DMS79 treated with DMSO at 0.1 percent for 48 hours (cell line): ENCODE measurements at regions not wholly inside any gene's neighbourhood (a gene's known extent, or its start where the extent isn't known, plus 50 kb on each side); places are given as distances from the start of the nearest gene placed in this dataset.

Source experiments
- DNase-seq: peaks from one replicate; lab custom pipeline; 2025; lab: John Stamatoyannopoulos, UW

DNA sequence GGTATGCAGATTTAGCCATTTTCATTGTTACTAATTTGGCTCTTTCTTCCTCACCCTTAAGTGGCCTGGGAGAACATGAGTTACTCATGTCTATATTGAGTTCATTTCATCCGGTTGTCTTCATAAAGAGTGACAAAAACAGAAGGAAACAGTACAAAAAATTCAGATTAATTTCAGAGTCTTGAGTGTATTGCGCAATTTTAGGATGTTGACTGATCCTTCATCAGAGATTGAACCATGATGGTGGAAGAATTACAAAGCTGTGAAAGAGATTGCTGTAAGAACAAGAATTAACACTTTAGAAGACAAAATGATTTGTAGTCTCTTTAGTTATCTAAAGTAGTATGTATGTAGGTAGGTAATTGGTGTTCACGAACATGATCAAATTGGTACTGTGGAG lies 194.0 kb upstream of the PPP1R3A start:
- no peak for DNase-seq

DNA sequence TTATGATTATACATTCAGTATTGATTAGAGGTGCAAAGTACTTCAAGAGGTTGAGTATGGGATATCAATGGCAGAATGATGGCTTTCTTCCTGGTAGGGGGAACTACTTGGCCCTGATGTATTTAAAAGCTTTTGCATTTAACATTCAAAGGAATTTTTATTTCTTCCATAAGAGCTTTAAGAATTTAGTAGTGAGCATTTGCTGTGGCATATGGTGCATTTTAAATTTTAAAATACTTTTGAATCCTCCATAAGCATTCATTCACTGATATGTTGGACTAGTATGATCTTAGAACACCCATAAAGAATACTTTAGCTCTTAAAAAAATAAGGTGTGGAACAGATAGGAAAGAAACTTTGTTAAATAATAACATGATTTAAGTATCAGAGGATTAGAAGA lies 191.9 kb upstream of the PPP1R3A start:
- DNase-seq: no peak

DNA sequence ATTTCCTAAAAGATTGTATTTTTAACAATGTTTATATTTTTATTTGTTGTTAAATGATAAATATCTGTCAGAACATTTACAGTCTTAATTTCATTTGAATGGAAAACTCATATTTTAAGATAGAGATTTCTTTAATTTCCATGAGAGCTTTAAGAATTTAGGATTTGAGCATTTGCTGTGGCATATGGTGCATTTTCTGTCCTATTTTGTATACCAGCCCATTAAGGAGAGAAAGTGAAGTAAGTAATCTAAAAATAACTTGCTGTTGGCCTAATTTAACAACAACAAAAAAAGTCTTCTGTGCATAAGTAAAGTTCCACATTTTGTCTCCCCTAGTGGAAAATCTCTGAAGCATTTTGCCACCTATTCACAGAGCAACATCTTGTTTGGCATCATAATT lies 190.9 kb upstream of the PPP1R3A start:
- no peak for DNase-seq

DNA sequence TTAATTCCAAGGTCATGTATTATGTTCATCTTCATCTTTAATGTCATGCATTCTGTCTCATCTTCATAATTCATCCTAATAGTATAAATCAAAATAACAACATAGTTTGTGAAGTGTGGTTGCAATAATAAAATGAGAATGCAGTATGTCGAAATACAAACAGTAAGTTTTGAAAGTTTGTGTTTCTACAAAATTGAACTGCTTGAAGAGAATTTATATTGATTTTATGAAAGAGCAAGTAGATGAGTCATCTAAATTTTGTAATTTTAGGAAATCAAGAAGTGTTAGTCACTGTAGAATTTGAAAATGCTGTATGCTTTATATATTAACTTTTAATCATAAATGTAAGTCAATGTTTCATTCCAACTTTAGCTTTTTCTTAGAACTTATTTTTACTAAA lies 190.5 kb upstream of the PPP1R3A start:
- DNase-seq: no peak

DNA sequence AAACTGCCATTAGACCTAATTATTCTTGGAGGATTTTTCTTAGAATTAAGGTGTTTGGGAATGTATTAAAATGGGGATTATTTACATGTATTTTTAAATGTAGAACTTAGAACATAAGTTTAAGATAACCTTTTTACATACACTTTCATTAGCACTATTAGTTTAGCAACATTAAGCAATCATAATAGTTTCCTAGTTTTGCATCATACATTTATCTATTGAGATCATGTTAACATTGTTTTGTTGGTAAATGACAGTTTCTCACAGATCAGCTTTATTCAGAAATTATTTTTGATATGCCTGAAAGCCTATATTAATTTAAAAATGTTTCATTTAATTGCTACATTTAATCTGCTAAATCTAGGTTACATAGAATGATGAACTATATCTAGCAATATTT lies 189.7 kb upstream of the PPP1R3A start:
- no peak for DNase-seq

DNA sequence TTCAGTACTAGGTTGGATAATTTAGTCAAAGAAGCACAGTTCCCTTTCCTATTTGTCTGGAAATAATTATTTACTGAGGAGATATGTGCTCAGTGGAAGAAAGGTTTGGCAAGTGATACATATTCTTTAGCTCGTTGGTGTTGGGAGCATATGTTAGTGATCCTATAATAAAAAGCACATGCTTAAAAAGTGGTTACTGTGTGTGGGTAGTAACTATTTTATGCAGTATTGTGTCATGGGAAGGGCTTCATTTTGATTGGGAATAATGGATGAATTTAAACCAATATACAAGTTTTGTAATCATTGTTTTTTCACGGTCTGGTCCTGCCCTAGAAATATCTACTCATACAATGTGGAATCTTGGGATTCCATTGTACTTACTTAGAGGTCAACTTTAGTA lies 188.7 kb upstream of the PPP1R3A start:
- DNase-seq: no peak

DNA sequence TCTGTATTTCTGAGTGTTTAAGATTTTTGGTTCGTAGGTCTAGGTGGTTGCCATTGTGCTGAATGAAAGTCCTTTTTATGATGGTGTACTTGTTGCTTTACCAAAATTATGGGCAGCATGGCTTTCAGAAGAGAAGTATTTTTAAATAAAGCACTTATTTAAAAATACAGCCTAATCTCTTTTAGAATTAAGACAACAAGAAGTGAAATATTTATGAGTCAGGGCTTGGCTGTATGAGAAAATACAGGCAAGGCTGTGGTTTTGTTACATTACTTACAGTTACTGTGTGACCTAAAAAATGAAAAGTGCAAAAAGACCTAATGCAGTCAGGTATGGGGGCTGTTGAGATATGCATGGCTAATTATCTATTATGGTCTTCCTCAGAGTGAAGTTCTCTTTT lies 185.2 kb upstream of the PPP1R3A start:
- DNase-seq: no peak

DNA sequence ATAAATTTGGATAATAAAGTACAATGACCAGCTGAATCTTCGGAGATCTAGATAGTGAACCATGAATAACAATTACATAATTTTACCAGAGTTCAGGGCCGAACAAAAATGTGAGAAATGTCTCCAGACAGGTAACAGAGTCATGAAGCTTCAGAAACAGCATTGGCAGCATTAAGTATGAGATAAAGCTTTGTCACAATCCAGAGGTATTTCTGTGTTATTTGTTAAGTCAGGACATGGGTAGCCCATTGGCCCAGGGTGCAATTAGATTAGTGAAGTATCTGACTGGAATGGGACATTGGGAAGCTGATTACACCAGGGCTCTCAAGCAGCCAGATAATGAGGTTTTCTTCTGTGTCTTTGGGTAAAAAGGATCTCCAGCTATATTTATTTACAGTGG lies 184.2 kb upstream of the PPP1R3A start:
- DNase-seq: no peak

DNA sequence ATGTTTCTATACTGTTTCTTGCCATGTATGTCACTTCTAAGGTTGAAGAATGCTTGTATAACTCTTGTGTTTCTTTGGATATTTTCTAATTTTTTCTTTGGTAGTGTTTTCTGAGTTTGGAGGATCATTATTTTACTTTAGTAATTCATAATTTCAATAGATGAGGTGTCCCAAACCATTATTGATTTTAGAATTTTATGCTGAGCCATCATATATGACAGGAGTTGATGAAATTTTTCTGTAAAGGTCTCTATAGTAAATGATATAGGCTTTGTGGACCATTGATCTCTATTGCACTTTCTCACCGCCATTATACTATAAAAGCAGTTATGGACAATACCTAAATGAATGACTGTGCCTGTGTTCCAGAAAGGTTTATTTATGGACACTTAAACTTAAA lies 183.3 kb upstream of the PPP1R3A start:
- no peak for DNase-seq

DNA sequence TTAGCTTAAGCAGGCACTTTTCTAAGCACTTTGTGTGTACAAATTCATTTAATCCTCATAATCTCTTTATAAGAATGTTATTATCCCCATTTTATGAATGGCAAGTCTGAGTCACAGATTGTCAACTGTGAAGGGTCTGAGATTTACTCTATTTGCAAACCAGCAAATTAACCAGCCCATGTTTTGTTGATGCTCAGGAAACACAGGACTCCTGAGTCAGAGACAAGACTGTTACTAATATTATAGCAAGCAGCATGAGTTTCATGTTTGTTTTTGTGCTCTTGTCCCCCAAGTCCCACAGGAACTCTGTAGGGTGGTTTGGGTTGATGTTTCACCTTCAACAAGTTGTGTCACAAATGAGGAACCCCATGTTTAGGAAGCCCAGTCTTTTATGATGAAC lies 182.0 kb upstream of the PPP1R3A start:
- no peak for DNase-seq

DNA sequence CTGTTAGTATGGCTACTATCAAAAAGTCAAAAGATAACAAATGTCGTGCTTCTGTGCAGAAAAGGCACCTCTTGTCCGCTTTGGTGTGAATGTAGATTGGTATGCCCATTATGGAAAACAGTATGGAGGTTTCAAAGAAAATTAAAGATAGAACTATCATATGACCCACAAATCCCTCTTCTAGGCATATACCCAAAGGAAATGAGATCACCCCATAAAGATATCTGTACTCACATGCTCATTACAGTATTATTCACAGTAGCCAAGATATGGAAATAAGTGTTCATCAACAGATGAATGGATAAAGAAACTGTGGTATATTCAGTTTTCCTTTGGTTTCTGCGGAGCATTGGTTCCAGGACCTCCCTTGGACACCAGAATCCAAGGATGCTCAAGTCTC lies 180.5 kb upstream of the PPP1R3A start:
- no peak for DNase-seq

DNA sequence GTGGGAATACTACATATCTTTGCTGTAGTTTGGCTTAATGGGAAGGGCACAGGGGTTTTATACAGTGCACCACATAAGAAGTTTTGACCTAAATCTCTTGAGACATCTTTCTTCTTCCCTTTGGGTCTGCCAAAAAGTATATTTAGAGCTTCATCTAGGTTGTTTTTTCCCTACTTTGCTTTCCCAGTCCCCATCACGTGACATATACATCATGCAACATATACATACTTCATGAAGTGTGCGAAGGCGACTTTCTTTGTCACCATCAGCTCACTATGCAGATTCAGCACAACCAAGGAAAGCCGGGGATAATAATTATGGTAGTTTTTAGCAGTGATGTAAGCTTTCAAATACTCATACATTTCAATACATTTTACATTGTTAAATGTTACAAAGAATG lies 177.1 kb upstream of the PPP1R3A start:
- no peak for DNase-seq

DNA sequence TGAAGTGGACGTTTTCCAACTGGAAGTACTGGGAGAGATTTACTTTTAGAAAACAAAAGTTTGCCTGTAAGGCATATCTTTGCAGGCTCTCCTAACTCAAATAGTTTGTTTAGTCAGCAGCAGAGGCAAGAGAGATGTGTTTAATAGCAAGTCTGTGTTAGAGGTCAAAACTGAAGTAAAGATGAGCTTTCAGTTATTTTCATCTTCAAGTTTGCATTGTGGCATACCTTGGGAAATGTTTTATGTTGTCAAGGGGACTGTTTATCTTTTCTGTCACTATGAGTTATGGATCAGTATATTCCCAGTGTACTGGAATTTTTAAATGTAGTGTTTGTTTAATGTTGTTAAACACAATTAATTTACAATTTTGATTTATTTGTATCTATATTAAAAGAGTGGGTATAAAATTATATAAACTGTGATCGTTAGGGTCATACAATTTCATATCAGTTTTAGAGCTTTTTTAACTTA lies 169.7 kb upstream of the PPP1R3A start:
- DNase-seq: no peak

DNA sequence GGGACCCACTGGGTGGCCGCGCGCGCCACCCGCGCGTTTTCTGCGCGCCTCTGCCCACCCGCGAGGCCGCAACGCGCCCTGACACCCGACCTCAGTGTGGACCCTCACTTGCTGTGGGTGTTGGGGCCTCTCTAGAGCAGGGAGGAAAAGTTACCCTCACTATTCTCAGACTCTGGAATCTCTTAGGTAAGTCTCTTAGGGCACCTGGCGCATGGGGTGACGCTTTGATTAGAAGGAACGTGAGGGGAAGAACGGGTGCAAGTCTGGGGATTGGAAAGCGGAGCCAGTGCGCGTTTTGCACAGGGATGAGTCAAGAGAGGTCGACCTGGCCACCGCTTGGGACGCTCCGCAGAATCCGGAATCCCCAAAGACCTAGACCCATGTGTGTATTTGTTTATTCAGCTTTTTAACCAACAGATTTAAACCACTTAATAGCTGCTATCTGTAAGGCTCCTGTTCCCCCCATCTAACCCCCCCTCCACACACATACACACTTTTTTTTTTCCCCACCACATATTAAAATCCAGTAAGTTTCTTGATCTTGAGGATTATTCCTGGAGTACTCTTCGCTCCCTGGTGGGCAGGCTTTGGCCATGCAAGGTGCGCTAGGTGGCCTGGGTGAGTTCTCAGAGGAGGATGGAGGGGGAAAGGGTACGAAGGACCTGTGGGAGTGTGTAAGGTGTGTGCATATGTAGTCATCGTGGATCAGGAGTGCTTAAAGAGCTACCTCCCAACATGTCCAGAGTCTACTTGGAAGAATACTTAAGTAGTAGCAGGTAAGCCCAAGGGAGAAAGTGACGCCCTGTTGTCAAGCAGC lies 169.1 kb upstream of the PPP1R3A start:
- no peak for DNase-seq

DNA sequence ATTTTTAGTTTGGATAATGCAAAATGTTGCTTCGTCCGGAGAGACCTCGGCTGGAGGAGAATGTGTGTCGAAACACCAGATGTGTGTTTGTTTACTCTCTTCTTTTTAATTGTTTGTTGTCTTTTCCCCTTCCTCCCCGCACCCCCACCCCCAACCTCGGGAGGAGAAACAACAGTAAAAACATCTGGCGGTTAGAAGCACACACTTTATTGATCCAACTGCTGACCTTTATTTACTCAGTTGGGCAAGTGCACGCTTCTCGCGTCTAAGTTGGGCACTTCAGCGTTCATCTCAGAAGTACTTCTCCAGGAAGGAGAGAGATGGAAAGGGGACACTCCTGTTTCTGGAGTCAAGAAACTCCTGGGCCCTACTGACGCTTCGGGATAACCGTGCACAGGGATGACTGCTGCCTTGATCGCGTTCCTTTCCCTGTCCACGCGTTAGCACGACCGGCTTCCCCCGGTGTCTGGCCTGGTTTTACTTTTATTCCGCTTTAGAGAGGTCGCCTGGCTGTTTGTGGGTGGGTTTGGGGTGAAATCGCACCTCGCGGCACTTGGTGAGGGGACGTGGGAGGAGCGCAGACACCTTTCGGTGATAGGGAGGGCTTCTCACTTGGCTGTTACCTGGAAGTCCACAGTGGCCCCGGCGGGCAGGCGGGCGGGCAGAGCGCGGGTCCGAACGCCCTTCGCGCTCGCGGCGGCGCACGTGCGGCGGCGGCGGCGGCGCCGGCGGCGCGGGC lies 168.3 kb upstream of the PPP1R3A start:
- peak; percentile 4 for DNase-seq

DNA sequence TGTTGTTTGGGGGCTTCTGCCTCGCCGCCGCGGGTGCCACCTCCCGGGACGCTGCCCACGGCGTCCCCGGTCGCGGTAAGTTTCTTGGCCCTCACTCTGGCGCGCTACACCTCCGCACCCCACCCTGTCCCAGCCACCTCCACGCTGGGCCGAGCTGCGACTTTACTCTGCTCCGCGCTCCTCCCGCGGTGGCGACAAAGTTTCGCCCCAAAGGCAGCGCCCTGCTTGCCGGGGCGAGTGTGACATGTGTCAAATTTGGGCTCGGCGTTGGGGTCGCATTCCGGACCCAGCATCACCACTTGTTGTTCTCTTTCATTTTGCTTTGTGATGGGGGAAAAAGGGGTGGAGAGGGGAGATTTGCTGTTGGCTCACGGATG lies 167.7 kb upstream of the PPP1R3A start:
- DNase-seq: no peak

DNA sequence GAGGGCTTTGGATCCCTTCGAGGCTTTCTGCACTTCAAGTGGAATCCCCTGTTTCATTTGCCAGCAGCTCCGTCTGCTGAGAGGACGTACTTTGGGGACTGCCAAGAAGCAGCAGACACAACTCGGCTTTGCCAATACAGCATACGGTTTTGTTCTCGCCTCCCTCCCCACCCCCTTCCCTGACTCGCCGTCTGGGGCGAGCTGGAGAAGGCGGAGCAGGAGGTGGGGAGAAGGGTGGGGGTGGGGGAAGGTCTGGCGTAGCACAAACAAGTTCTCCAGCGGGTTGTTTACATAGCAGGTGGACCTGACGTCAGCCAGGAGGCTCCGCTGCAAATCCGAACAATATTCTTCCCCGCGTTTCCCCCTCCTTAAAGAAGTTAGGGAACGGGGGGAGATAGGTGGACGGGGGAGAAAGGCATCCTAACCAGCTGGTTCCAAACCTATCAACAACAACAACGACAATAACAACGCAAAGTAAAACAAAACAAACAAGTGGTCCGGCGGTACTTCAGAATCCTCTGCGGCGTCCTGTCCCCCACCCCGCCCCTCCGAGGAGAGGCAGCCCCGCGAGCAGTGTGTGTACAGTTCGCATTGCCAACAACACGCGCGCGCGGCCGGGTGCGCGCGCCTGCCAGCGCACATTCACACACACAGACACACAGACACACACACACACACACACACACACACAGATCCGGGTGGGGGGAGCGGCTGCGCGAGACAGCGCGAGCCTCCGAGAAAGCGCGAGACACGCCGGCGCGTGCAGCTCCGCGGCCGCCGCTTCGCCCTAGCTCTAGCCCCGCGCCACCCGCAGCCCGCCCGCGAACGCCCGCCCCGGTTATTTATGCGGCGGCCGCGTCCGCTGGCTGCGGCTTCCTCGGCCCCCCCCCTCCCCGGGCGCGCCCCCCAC lies 167.0 kb upstream of the PPP1R3A start:
- DNase-seq: peak; percentile 40

DNA sequence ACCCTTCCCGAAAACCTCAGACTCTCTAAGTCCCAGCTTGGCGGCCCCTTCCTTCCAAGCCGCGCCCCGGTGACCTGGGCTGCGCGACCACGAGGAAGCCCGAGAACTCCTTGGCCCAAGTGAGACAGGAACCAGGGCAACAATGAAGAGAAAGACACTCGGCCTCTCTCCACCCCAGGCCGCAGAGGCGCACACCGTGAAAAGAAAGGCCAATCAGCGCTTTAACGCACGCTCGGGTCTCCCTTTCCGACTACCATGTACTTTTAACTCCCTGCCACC lies 166.4 kb upstream of the PPP1R3A start:
- no peak for DNase-seq

DNA sequence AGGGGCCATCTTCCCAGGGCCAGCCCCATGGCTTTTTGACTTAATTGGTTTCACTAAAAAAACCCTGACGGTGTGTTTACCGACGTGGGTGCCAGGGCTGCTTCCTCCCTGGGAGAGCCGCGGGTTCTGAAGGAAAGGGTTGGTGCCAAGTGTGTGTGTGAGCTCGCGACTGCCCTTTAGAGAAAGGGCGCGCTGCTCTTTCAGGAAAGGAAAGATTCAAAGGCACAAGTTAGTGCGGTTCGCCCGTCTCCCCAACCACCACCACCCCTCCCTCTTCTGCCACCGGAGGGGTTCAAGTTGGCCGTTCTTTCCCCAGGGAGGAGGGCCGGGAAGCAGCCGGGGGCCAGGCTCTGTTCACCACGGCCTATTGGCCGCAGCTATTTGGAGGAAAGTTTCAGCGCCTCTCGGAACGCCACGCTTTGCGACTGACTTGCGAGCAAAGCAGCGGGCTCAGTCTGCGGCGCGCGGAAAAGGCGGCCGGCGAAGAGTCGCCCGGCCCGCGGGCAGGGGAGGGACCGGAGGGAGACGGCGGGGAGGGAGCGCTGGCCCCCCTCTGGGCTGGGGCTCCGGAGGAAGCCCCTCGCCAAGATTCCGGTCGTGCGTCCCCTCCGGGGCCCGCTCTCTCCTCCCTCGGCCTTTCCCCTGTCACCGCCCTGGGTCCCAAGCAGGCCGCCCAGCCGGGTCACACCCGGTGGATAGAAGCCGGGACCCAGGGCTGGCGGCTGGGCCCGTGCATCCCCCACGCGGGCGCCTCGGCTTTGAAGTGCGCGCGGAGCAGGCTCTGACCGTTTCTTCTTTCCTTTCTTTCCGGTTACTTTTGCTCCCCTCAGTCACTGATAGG lies 165.9 kb upstream of the PPP1R3A start:
- DNase-seq: no peak

DNA sequence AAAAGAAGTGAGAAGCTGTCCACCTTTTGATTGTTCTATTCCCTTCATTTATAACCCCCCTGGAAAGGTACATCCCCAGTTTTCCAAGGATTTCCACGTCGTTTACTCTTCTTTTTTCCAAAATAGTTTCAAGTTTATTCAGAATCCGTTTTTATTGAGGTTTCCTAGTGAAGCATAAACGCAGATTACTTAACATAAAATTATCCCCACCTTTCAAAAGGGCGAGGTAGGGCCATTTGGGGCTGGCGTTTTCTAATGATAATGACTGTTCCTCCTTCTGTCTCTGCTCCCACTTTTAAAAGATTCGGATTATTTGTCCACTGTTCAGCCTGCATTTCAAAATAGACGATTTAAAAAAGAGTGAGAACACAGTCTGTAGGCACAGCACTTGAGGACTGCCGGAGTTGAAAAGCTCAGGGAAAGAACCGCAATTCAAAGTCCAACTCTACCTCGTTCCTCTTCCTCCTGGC lies 165.2 kb upstream of the PPP1R3A start:
- DNase-seq: no peak

DNA sequence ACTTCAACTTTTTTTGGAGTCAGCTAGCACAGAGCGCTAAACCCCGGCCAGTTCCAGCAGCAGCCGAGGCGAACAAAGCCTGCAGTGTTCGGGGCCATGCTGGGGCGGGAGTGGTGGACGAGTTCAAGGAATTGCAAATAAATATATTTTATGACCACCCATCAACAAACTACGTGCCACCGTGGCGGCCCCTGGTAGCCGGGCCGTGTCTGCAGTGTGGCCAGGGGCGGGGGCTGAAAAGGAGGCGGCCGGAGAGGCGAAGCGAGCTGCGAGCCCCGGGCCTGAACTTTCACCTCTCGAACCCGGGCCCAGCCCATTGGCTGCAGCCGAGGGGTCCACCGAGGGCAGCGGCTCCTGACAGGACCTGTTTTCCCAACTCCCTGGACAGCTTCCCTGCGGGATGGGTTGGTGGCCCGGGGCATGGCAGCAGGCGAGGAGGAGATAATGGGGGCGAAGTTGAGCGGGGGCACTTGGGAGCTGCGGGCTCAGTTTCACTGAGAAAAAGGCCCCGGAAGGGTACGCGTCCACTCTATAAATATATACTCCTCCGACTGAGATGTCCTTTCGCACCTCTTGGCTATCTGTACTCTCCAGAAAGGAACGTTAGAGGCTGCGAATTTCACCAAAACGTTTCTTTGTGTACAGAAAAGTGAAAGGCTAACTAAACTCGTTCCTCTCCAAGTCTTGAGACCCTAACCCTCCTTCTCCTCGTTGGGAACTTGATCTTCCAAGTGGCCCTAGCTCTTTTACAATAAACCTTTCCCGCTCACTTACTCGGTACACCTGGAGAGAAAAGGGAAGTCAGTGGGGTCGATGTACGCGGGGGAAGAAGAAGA lies 164.6 kb upstream of the PPP1R3A start:
- DNase-seq: no peak
